OCI-LY7 (cell line): ENCODE measurements at regions not wholly inside any gene's neighbourhood (a gene's known extent, or its start where the extent isn't known, plus 50 kb on each side); places are given as distances from the start of the nearest gene placed in this dataset.

Experiments used
- BruUV-seq: library from RNA; stranded (reverse); fragments of 400-500 nt; replicated peaks from 2 replicates; lab custom pipeline; 2021; lab: Mats Ljungman, UMichigan
- CTCF ChIA-PET: fragments of 300-600 bp; sonication (Branson Sonifier 250); formaldehyde crosslinking; loops from one replicate; lab custom pipeline; 2022; ENCODE audit warnings: antibody characterized with exemption; ENCODE audit not compliant: unreplicated experiment; lab: Charles Lee
- POLR2A ChIA-PET: fragments of 300-600 bp; sonication (Branson Sonifier 250); formaldehyde crosslinking; loops from one replicate; lab custom pipeline; 2022; ENCODE audit warnings: antibody characterized with exemption; lab: Charles Lee
- DNase-seq: peaks from one replicate; pipeline ENCODE4 v3.0.0-alpha.2; 2015; ENCODE audit warnings: low spot score
- H2AFZ ChIP-seq: fragments of 200-600 bp; sonication (generic), shearing (Covaris generic); 2 replicates; pipeline ENCODE4 v1.6.1; 2014; ENCODE audit warnings: mild to moderate bottlenecking, antibody characterized with exemption, low read length, moderate library complexity
- H3K27ac ChIP-seq: fragments of 200-600 bp; sonication (generic); 2 replicates; pipeline ENCODE4 v1.5.1; 2014; ENCODE audit warnings: mixed run types, low read depth, mild to moderate bottlenecking, moderate library complexity, low read length, inconsistent platforms; ENCODE audit not compliant: poor library complexity, severe bottlenecking
- H3K36me3 ChIP-seq: fragments of 200-600 bp; sonication (generic); 2 replicates; pipeline ENCODE4 v1.6.1; 2014; ENCODE audit warnings: mild to moderate bottlenecking, antibody characterized with exemption, low read length, moderate library complexity, mixed read lengths; ENCODE audit not compliant: insufficient read depth
- H3K4me1 ChIP-seq: fragments of 200-600 bp; sonication (generic); 2 replicates; pipeline ENCODE4 v1.5.1; 2014; ENCODE audit warnings: mild to moderate bottlenecking, low read length; ENCODE audit not compliant: insufficient read depth, poor library complexity, severe bottlenecking
- H3K4me2 ChIP-seq: fragments of 200-600 bp; sonication (generic); 2 replicates; pipeline ENCODE4 v1.6.1; 2014; ENCODE audit warnings: mild to moderate bottlenecking, low read length
- H3K4me3 ChIP-seq: fragments of 200-600 bp; sonication (generic); 2 replicates; pipeline ENCODE4 v1.5.1; 2014; ENCODE audit warnings: mild to moderate bottlenecking, low read depth, low read length; ENCODE audit not compliant: poor library complexity, severe bottlenecking
- H3K79me2 ChIP-seq: fragments of 200-600 bp; sonication (generic); 2 replicates; pipeline ENCODE4 v1.6.1; 2016; ENCODE audit warnings: low read depth, mild to moderate bottlenecking, low read length, moderate library complexity, mixed read lengths; ENCODE audit not compliant: insufficient read depth
- H3K9me2 ChIP-seq: fragments of 200-600 bp; sonication (generic); 2 replicates; pipeline ENCODE4 v1.6.1; 2016; ENCODE audit warnings: mild to moderate bottlenecking, low read length, mixed read lengths; ENCODE audit not compliant: insufficient read depth
- H3K9me3 ChIP-seq: fragments of 200-600 bp; sonication (generic); 2 replicates; pipeline ENCODE4 v1.6.1; 2014; ENCODE audit warnings: mild to moderate bottlenecking, mixed run types, low read length, mixed read lengths
- H4K20me1 ChIP-seq: fragments of 200-600 bp; sonication (generic); 2 replicates; pipeline ENCODE4 v1.6.1; 2014; ENCODE audit warnings: mild to moderate bottlenecking, antibody characterized with exemption, low read length, moderate library complexity, mixed read lengths; ENCODE audit not compliant: insufficient read depth
- EZH2phosphoT487 ChIP-seq: fragments of 200-600 bp; sonication (generic); IDR thresholded peaks from 2 replicates; pipeline ENCODE4 v1.6.1; 2018; ENCODE audit warnings: low read depth, borderline replicate concordance, mild to moderate bottlenecking, mixed run types, antibody characterized with exemption, low read length, moderate library complexity, mixed read lengths
- intact Hi-C: fragments of 100-400 bp; cut with micrococcal nuclease; formaldehyde crosslinking; loops from one replicate; pipeline ENCODE4 v1.10.0; 2022; ENCODE audit not compliant: unreplicated experiment
- TF ChIP-seq, protein P1 (sequence below): fragments of 200-600 bp; sonication (generic); conservative IDR thresholded peaks from 2 replicates; pipeline ENCODE4 v1.5.1; 2014; ENCODE audit warnings: mild to moderate bottlenecking, antibody characterized with exemption, low read length, moderate library complexity, mixed read lengths

DNA sequence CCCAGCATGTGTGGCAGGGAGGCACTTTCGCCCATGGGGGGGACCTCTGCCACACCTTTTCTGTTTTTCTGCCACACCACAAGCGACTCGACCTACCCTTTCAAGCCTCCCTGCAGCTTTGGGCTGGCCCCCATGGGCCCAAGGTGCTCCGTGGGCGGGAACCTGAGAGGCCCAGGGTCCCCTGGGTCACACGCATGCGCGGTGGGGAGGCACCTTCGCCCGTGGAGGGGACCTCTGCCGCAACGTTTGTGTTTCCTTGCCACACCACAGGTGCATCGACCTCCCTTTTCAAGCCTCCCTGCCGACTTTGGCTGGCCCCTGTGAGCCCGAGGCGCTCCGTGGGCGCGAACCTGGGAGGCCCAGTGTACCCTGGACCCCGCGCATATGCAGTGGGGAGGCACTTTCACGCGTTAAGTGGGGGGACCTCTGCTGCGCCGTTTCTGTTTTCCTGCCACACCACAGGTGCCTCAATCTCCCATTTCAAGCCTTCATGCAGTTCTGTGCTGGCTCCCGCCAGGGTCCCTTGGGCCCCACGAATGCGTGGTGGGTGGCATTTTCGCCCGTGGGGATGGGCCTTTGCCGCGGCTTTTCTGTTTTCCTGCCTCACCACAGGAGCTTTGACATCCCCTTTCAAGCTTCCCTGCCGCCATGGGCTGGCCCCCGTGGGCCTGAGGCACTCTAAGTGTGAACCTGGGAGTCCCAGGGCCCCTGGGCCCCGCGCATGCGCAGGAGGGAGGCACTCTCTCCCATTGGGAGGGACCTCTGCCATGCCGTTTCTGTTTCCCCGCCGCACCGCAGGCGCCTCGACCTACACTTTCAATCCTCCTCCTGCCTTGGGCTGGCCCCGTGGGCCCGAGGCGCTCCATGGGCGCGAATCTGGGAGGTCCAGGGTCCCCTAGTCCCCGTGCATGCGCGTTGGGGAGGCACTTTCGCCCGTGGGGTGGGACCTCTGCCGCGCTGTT lies 332.2 kb downstream of the ALG10 start:
- Histone ChIP-seq H3K4me2 (no peak overlapping the region), H3K9me3 (no peaks in the 10 kb centered on the region), H3K36me3 (no peaks in the 10 kb centered on the region), H2AFZ (no peak overlapping the region), H3K9me2 (no peaks in the 10 kb centered on the region), H3K4me1 (no peaks in the 10 kb centered on the region), H3K79me2 (no peaks in the 10 kb centered on the region), H4K20me1 (no peaks in the 10 kb centered on the region), H3K4me3 (no peak overlapping the region), H3K27ac (no peak overlapping the region)
- intact Hi-C loops: no loop called here
- no peak for TF ChIP-seq EZH2phosphoT487
- TF ChIP-seq, protein P1, sequence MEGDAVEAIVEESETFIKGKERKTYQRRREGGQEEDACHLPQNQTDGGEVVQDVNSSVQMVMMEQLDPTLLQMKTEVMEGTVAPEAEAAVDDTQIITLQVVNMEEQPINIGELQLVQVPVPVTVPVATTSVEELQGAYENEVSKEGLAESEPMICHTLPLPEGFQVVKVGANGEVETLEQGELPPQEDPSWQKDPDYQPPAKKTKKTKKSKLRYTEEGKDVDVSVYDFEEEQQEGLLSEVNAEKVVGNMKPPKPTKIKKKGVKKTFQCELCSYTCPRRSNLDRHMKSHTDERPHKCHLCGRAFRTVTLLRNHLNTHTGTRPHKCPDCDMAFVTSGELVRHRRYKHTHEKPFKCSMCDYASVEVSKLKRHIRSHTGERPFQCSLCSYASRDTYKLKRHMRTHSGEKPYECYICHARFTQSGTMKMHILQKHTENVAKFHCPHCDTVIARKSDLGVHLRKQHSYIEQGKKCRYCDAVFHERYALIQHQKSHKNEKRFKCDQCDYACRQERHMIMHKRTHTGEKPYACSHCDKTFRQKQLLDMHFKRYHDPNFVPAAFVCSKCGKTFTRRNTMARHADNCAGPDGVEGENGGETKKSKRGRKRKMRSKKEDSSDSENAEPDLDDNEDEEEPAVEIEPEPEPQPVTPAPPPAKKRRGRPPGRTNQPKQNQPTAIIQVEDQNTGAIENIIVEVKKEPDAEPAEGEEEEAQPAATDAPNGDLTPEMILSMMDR: no peak
- ChIA-PET POLR2A (no interaction called here), CTCF (no interaction called here)
- BruUV-seq: no TSS peak
- DNase-seq: no peak

DNA sequence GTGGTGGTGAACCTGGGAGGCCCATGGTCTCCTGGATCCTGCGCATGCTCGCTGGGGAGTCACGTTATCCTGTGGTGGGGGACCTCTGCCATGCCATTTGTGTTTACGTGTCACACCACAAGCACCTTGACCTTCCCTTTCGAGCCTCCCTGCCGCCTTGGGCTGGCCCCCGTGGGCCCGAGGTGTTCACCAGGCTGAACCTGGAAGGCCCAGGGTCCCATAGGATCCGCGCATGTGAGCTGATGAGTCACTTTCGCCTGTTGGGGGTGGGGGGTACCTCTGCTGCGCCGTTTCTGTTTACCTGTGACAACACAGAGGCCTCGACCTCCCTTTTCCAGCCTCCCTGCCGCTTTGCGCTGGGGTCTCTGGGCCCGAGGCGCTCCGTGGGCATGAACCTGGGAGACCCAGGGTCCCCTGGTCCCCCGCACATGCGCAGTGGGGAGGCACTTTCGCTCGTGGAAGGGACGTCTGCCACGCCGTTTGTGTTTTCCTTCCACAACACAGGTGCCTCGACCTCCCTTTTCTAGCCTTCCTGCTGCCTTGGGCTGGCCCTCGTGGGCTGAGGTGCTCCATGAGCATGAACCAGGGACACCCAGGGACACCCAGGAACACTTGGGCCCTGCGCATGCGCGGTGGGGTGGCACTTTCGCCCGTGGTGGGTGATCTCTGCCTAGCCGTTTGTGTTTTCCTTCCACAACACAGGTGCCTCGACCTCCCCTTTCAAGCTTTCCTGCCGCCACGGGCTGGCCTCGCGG lies 334.1 kb downstream of the ALG10 start:
- Histone ChIP-seq H3K9me3 (no peaks in the 10 kb centered on the region), H3K4me2 (no peak overlapping the region), H4K20me1 (no peaks in the 10 kb centered on the region), H3K4me3 (no peak overlapping the region), H3K4me1 (no peaks in the 10 kb centered on the region), H3K9me2 (no peaks in the 10 kb centered on the region), H3K27ac (no peak overlapping the region), H3K36me3 (no peaks in the 10 kb centered on the region), H2AFZ (no peak overlapping the region), H3K79me2 (no peaks in the 10 kb centered on the region)
- TF ChIP-seq EZH2phosphoT487: no peak
- DNase-seq: no peak
- POLR2A ChIA-PET: no interaction called here
- CTCF ChIA-PET: no interaction called here
- intact Hi-C loops: no loop called here
- BruUV-seq: no TSS peak

DNA sequence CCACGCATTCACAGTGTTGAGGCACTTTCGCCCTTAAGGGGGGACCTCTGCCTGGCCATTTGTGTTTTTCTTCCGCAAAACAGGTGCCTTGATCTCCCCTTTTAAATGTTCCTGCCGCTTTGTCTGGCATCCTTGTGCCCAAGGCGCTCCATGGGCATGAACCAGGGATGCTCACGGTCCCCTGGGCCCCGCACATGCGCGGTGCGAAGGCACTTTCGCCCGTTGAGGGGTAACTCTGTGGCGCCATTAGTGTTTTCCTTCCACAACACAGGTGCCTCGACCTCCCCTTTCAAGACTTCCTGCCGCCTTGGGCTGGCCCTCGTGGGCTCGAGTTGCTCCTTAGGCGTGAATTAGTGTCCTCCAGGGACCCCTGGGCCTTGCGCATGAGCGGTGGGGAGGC lies 335.5 kb downstream of the ALG10 start:
- H2AFZ ChIP-seq: no peak overlapping the region
- intact Hi-C loops: no loop called here
- BruUV-seq: no TSS peak
- ChIA-PET CTCF (no interaction called here), POLR2A (no interaction called here)
- no peaks in the 10 kb centered on the region for H3K4me1 ChIP-seq
- H3K4me2 ChIP-seq: no peak overlapping the region
- H3K9me3 ChIP-seq: no peaks in the 10 kb centered on the region
- H3K4me3 ChIP-seq: no peak overlapping the region
- no peak overlapping the region for H3K27ac ChIP-seq
- TF ChIP-seq, protein P1: no peak
- TF ChIP-seq EZH2phosphoT487: no peak
- H3K79me2 ChIP-seq: no peaks in the 10 kb centered on the region
- no peaks in the 10 kb centered on the region for H3K9me2 ChIP-seq
- H3K36me3 ChIP-seq: no peaks in the 10 kb centered on the region
- DNase-seq: no peak
- H4K20me1 ChIP-seq: no peaks in the 10 kb centered on the region
